Transverse colon (tissue), 4 donors: ENCODE measurements at regions not wholly inside any gene's neighbourhood (a gene's known extent, or its start where the extent isn't known, plus 50 kb on each side); places are given as distances from the start of the nearest gene placed in this dataset.

Experiments used
- DNase-seq: peaks from one replicate; pipeline ENCODE4 v3.0.0-alpha.2; 2019
- H3K27ac ChIP-seq, 4 donors: fragments of 200-600 bp; sonication (generic); 2 replicates each; pipeline ENCODE4 v1.5.1; 2016 to 2018; ENCODE audit warnings: inconsistent platforms in 4 of 4
- H3K27me3 ChIP-seq: fragments of 200-600 bp; sonication (generic); 2 replicates; pipeline ENCODE4 v1.5.1; 2017; ENCODE audit warnings: inconsistent platforms
- H3K36me3 ChIP-seq, 4 donors: fragments of 200-600 bp; sonication (generic); 2 replicates each; pipeline ENCODE4 v1.5.1; 2017 to 2019; ENCODE audit warnings: inconsistent platforms in 4 of 4
- H3K4me1 ChIP-seq, 4 donors: fragments of 200-600 bp; sonication (generic); 2 replicates each; pipeline ENCODE4 v1.5.1; 2017 to 2020; ENCODE audit warnings: inconsistent platforms in 4 of 4
- H3K4me3 ChIP-seq, 4 donors: fragments of 200-600 bp; sonication (generic); 1 replicate in 1 of 4; 2 replicates in 3 of 4; pipeline versions ENCODE4 v1.5.1 to v1.6.1; 2017 to 2019; ENCODE audit warnings: inconsistent platforms in 4 of 4
- H3K9me3 ChIP-seq, 2 donors: fragments of 200-600 bp; sonication (generic); 2 replicates each; pipeline ENCODE4 v1.5.1; 2017 to 2019; ENCODE audit warnings: inconsistent platforms in 2 of 2
- CTCF ChIP-seq, 5 experiments: fragments of 200-600 bp in 3 of 5; fragments of 450-650 bp in 2 of 5; sonication (generic) in 3 of 5; IDR thresholded peaks; 1 replicate in 2 of 5; 2 replicates in 3 of 5; pipeline ENCODE4 v1.5.1; 2016 to 2017; ENCODE audit warnings: antibody characterized with exemption in 5 of 5, inconsistent platforms in 3 of 5, mild to moderate bottlenecking in 2 of 5, moderate library complexity in 1 of 5
- EP300 ChIP-seq: sonication (generic); formaldehyde crosslinking; IDR thresholded peaks from one replicate; pipeline ENCODE4 v1.6.1; 2017; ENCODE audit warnings: antibody characterized with exemption, low read depth
- POLR2A ChIP-seq: fragments of 450-650 bp; IDR thresholded peaks from one replicate; pipeline ENCODE4 v1.6.1; 2016; ENCODE audit warnings: antibody characterized with exemption, mild to moderate bottlenecking, moderate library complexity
- POLR2AphosphoS5 ChIP-seq, 3 donors: sonication (generic); formaldehyde crosslinking; IDR thresholded peaks; one replicate each; pipeline ENCODE4 v1.6.1; 2016; ENCODE audit warnings: antibody characterized with exemption in 3 of 3
- WGBS, 2 donors: methylation state at CpG; one replicate each; pipeline ENCODE4 v1.1.5; 2018; ENCODE audit warnings: low coverage in 1 of 2; 5-methylcytosine and 5-hydroxymethylcytosine counted together
- in situ Hi-C, 4 donors: fragments of 200-750 bp; cut with MboI; loops; one replicate each; pipeline versions ENCODE4 v1.15.0 to v1.15.1; 2017; ENCODE audit warnings: low sequenced_read_pairs in 3 of 4, low pct_ligation_motif_present in 1 of 4, low pct_unique_long_range_greater_than_20kb in 1 of 4
- intact Hi-C: fragments of 100-400 bp; cut with DNase I; formaldehyde crosslinking; loops from one replicate; pipeline ENCODE4 v1.15.1; 2023; ENCODE audit warnings: low total_unique reads

GRCh38 chr1:194167956-194168640 lies 981.7 kb upstream of the B3GALT2 start:
- no peaks in the 10 kb centered on the region for H3K36me3 ChIP-seq

GRCh38 chr1:194164755-194165154 lies 978.3 kb upstream of the B3GALT2 start:
- Histone ChIP-seq H3K4me3 (no peak overlapping the region), H3K27me3 (no peaks in the 10 kb centered on the region), H3K27ac (no peak overlapping the region), H3K4me1 (no peaks in the 10 kb centered on the region), H3K9me3 (no peaks in the 10 kb centered on the region), H3K36me3 (no peaks in the 10 kb centered on the region)
- TF ChIP-seq EP300 (no peak), CTCF (IDR thresholded peaks at IDR 0.05) (no peak), POLR2AphosphoS5 (IDR thresholded peaks at IDR 0.05) (no peak), POLR2A (no peak)
- in situ Hi-C loops (no loop called here), intact Hi-C loops (no loop called here)
- DNase-seq = no peak
- 75 to 88% methylated on average over 1 of the region's 1 CpG for WGBS, 2 donors

More at GRCh38 chr1:194167956-194168640, 981.7 kb upstream of the B3GALT2 start:
- no peak overlapping the region for H3K27ac ChIP-seq
- no peaks in the 10 kb centered on the region for H3K27me3 ChIP-seq
- in situ Hi-C loops (no loop called here), intact Hi-C loops (no loop called here)
- no peak for TF ChIP-seq POLR2AphosphoS5 (IDR thresholded peaks at IDR 0.05)
- no peak for TF ChIP-seq EP300
- TF ChIP-seq CTCF (IDR thresholded peaks at IDR 0.05) = no peak
- no peak for TF ChIP-seq POLR2A
- H3K9me3 ChIP-seq = no peaks in the 10 kb centered on the region
- H3K4me3 ChIP-seq = no peak overlapping the region
- DNase-seq = no peak
- WGBS, 2 donors = 60 to 73% methylated on average over 3 to 4 of the region's 4 CpGs
- no peaks in the 10 kb centered on the region for H3K4me1 ChIP-seq

- in situ Hi-C loops (no loop called here), intact Hi-C loops (no loop called here)
- no peak overlapping the region for H3K4me3 ChIP-seq
- no peaks in the 10 kb centered on the region for H3K4me1 ChIP-seq
- H3K27me3 ChIP-seq = no peaks in the 10 kb centered on the region
- H3K36me3 ChIP-seq = no peaks in the 10 kb centered on the region
- H3K27ac ChIP-seq = no peak overlapping the region
- no peak for TF ChIP-seq CTCF (IDR thresholded peaks at IDR 0.05)
- no peak for TF ChIP-seq POLR2A
- no peak for TF ChIP-seq POLR2AphosphoS5 (IDR thresholded peaks at IDR 0.05)
- H3K9me3 ChIP-seq = peaks cover 0 to 7% of the 10 kb centered on the region in 2 donors
- DNase-seq = no peak
- 58 to 100% methylated on average over 1 of the region's 1 CpG for WGBS, 2 donors
Observed at GRCh38 chr1:194161591-194161990, 975.2 kb upstream of the B3GALT2 start.

GRCh38 chr1:194159941-194160340 lies 973.5 kb upstream of the B3GALT2 start:
- DNase-seq = no peak
- Histone ChIP-seq H3K27ac (no peak overlapping the region), H3K9me3 (peaks cover 0 to 7% of the 10 kb centered on the region in 2 donors), H3K27me3 (no peaks in the 10 kb centered on the region), H3K4me1 (no peaks in the 10 kb centered on the region), H3K4me3 (no peak overlapping the region), H3K36me3 (no peaks in the 10 kb centered on the region)
- in situ Hi-C loops = no loop called here
- TF ChIP-seq POLR2A (no peak), CTCF (IDR thresholded peaks at IDR 0.05) (no peak), POLR2AphosphoS5 (IDR thresholded peaks at IDR 0.05) (no peak), EP300 (no peak)
- intact Hi-C loops = no loop called here
